Breast epithelium (tissue), 3 donors: ENCODE measurements at regions not wholly inside any gene's neighbourhood (a gene's known extent, or its start where the extent isn't known, plus 50 kb on each side); places are given as distances from the start of the nearest gene placed in this dataset.

Experiments
- POLR2A ChIP-seq: fragments of 450-650 bp; IDR thresholded peaks from one replicate; pipeline ENCODE4 v1.6.1; 2016; ENCODE audit warnings: antibody characterized with exemption, mild to moderate bottlenecking, moderate library complexity
- TF ChIP-seq, protein P1 (sequence below), 3 donors: fragments of 450-650 bp; IDR thresholded peaks; one replicate each; pipeline ENCODE4 v1.5.1; 2016 to 2017; ENCODE audit warnings: antibody characterized with exemption in 3 of 3, mild to moderate bottlenecking in 3 of 3, moderate library complexity in 3 of 3

DNA sequence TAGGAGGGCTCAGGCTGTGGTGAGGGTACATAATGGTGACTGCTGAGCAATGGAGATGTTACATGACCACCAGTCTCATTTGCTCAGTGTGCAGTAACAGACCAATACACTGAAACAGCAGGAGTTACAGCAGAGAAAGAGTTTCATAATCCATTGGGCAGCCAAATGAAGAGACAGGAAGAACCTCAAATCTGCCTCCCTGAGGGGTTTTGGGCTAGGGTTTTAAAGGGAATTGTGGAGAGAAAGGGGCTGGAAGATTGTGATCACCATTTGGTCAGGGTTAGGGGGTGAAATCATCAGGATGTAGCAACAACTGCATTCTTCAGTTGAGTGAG, 838.3 kb downstream of the GRID1 start:
- TF ChIP-seq, protein P1, sequence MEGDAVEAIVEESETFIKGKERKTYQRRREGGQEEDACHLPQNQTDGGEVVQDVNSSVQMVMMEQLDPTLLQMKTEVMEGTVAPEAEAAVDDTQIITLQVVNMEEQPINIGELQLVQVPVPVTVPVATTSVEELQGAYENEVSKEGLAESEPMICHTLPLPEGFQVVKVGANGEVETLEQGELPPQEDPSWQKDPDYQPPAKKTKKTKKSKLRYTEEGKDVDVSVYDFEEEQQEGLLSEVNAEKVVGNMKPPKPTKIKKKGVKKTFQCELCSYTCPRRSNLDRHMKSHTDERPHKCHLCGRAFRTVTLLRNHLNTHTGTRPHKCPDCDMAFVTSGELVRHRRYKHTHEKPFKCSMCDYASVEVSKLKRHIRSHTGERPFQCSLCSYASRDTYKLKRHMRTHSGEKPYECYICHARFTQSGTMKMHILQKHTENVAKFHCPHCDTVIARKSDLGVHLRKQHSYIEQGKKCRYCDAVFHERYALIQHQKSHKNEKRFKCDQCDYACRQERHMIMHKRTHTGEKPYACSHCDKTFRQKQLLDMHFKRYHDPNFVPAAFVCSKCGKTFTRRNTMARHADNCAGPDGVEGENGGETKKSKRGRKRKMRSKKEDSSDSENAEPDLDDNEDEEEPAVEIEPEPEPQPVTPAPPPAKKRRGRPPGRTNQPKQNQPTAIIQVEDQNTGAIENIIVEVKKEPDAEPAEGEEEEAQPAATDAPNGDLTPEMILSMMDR (IDR thresholded peaks at IDR 0.05), result no peak
- no peak for TF ChIP-seq POLR2A
